ENCODE measurements at regions not wholly inside any gene's neighbourhood (a gene's known extent, or its start where the extent isn't known, plus 50 kb on each side); places are given as distances from the start of the nearest gene placed in this dataset.

DNA sequence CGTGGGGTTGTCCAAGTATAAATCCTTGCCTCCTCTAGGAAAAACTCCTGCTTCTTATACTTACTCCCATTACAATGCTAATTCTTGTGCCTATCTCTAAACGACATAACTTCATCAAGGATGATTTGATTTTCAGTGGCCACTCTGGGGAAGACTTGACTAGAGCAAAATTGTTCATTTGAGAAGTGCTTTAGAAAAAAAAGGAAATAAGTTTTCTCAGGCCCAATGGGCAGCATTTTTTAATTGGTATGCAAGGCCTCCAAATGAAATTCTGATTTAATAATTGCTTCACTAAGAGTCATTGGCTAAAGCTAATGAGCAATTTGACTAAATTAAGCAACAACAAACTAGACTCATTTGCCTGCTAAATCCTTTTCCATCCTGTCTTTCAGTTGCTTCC lies 496.1 kb downstream of the TSN start:
- TF ChIP-seq, protein P1, sequence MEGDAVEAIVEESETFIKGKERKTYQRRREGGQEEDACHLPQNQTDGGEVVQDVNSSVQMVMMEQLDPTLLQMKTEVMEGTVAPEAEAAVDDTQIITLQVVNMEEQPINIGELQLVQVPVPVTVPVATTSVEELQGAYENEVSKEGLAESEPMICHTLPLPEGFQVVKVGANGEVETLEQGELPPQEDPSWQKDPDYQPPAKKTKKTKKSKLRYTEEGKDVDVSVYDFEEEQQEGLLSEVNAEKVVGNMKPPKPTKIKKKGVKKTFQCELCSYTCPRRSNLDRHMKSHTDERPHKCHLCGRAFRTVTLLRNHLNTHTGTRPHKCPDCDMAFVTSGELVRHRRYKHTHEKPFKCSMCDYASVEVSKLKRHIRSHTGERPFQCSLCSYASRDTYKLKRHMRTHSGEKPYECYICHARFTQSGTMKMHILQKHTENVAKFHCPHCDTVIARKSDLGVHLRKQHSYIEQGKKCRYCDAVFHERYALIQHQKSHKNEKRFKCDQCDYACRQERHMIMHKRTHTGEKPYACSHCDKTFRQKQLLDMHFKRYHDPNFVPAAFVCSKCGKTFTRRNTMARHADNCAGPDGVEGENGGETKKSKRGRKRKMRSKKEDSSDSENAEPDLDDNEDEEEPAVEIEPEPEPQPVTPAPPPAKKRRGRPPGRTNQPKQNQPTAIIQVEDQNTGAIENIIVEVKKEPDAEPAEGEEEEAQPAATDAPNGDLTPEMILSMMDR (IDR thresholded peaks at IDR 0.05; ENCODE audit: low read depth, low read length) = no peak
- no peak for TF ChIP-seq POLR2A (IDR thresholded peaks at IDR 0.05; ENCODE audit: extremely low read depth, insufficient read length)
- TF ChIP-seq, protein P2, sequence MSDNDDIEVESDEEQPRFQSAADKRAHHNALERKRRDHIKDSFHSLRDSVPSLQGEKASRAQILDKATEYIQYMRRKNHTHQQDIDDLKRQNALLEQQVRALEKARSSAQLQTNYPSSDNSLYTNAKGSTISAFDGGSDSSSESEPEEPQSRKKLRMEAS (IDR thresholded peaks at IDR 0.05; ENCODE audit: low read depth, low read length) = no peak
- TF ChIP-seq MYC (IDR thresholded peaks at IDR 0.05; ENCODE audit: low read depth, low read length) = no peak
